GM18907 (cell line): ENCODE measurements at regions not wholly inside any gene's neighbourhood (a gene's known extent, or its start where the extent isn't known, plus 50 kb on each side); places are given as distances from the start of the nearest gene placed in this dataset.

Experiments used
- ATAC-seq: cut with Tn5 transposase; IDR thresholded peaks from one replicate; pipeline ENCODE4 v1.9.1; 2021; ENCODE audit warnings: mild to moderate bottlenecking, moderate library complexity; ENCODE audit not compliant: unreplicated experiment

GRCh38 chr13:56923626-56924140, 217.0 kb upstream of the PRR20A start:
- no peak for ATAC-seq

- no peak for ATAC-seq
Observed at GRCh38 chr13:56924401-56924800, 216.3 kb upstream of the PRR20A start.

GRCh38 chr13:56932104-56932503, 208.6 kb upstream of the PRR20A start:
- no peak for ATAC-seq

GRCh38 chr13:56953965-56954364, 186.8 kb upstream of the PRR20A start:
- ATAC-seq: no peak

GRCh38 chr13:56975647-56976046, 165.1 kb upstream of the PRR20A start:
- ATAC-seq: no peak

- ATAC-seq: no peak
Observed at GRCh38 chr13:56980856-56981255, 159.9 kb upstream of the PRR20A start.

GRCh38 chr13:56986121-56986520, 154.6 kb upstream of the PRR20A start:
- no peak for ATAC-seq

GRCh38 chr13:56988543-56988942, 152.2 kb upstream of the PRR20A start:
- ATAC-seq: no peak

- no peak for ATAC-seq
Observed at GRCh38 chr13:57003682-57004081, 137.0 kb upstream of the PRR20A start.

- no peak for ATAC-seq
Observed at GRCh38 chr13:57017357-57017756, 123.4 kb upstream of the PRR20A start.

- ATAC-seq: no peak
Observed at GRCh38 chr13:57018915-57019314, 121.8 kb upstream of the PRR20A start.

GRCh38 chr13:57030671-57031070, 110.0 kb upstream of the PRR20A start:
- no peak for ATAC-seq

- no peak for ATAC-seq
Observed at GRCh38 chr13:57036290-57036689, 104.4 kb upstream of the PRR20A start.

- ATAC-seq: no peak
Observed at GRCh38 chr13:57044910-57045309, 95.8 kb upstream of the PRR20A start.

- no peak for ATAC-seq
Observed at GRCh38 chr13:57045826-57046546, 94.7 kb upstream of the PRR20A start.

GRCh38 chr13:57056601-57057180, 84.0 kb upstream of the PRR20A start:
- no peak for ATAC-seq

GRCh38 chr13:57063007-57063406, 77.7 kb upstream of the PRR20A start:
- ATAC-seq: no peak

- no peak for ATAC-seq
Observed at GRCh38 chr13:57073983-57074382, 66.7 kb upstream of the PRR20A start.

GRCh38 chr13:57075588-57075987, 65.1 kb upstream of the PRR20A start:
- no peak for ATAC-seq

- ATAC-seq: no peak
Observed at GRCh38 chr13:57087006-57087405, 53.7 kb upstream of the PRR20A start.
